ENCODE measurements at regions not wholly inside any gene's neighbourhood (a gene's known extent, or its start where the extent isn't known, plus 50 kb on each side); places are given as distances from the start of the nearest gene placed in this dataset.

DNA sequence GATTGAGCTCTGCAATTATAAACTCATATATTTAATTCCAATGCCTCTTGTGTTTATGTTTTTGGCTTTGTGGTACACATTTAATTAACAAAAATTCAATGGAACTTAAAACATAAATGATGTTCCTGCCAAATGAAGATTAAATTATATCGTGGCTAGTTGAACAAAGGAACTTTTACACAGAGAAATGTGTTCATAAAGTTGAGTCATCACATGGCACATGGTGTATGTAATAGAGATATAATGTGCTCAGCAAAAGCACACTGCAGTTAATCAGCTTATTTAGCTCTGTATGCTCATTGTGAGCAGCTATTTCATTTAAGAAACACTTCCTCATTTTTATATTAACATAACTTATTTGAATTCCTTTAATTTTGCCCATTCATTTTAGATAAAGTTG lies 1295.6 kb upstream of the CITED2 start:
- TF ChIP-seq, protein P1, sequence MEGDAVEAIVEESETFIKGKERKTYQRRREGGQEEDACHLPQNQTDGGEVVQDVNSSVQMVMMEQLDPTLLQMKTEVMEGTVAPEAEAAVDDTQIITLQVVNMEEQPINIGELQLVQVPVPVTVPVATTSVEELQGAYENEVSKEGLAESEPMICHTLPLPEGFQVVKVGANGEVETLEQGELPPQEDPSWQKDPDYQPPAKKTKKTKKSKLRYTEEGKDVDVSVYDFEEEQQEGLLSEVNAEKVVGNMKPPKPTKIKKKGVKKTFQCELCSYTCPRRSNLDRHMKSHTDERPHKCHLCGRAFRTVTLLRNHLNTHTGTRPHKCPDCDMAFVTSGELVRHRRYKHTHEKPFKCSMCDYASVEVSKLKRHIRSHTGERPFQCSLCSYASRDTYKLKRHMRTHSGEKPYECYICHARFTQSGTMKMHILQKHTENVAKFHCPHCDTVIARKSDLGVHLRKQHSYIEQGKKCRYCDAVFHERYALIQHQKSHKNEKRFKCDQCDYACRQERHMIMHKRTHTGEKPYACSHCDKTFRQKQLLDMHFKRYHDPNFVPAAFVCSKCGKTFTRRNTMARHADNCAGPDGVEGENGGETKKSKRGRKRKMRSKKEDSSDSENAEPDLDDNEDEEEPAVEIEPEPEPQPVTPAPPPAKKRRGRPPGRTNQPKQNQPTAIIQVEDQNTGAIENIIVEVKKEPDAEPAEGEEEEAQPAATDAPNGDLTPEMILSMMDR (IDR thresholded peaks at IDR 0.05), result no peak
- no peak for TF ChIP-seq EZH2 (IDR thresholded peaks at IDR 0.05)
